GM12874 (cell line): ENCODE measurements at regions not wholly inside any gene's neighbourhood (a gene's known extent, or its start where the extent isn't known, plus 50 kb on each side); places are given as distances from the start of the nearest gene placed in this dataset.

Experiments used
- CTCF ChIP-seq: IDR thresholded peaks from 2 replicates; pipeline ENCODE4 v1.5.1; 2011; ENCODE audit warnings: low read depth, mild to moderate bottlenecking, control low read depth, low read length, moderate library complexity; ENCODE audit not compliant: insufficient read depth

GRCh38 chr3:125670352-125670751 lies 75.1 kb upstream of the OSBPL11 start:
- no peak for TF ChIP-seq CTCF

GRCh38 chr3:125670945-125671344 lies 75.6 kb upstream of the OSBPL11 start:
- TF ChIP-seq CTCF: no peak

GRCh38 chr3:125671461-125672243 lies 76.4 kb upstream of the OSBPL11 start:
- no peak for TF ChIP-seq CTCF

- TF ChIP-seq CTCF: no peak
Observed at GRCh38 chr3:125675791-125676190, 80.5 kb upstream of the OSBPL11 start.

- TF ChIP-seq CTCF: no peak
Observed at GRCh38 chr3:125679258-125679657, 84.0 kb upstream of the OSBPL11 start.

- TF ChIP-seq CTCF: no peak
Observed at GRCh38 chr3:125681146-125681545, 85.8 kb upstream of the OSBPL11 start.

- no peak for TF ChIP-seq CTCF
Observed at GRCh38 chr3:125683067-125683829, 88.0 kb upstream of the OSBPL11 start.
